Lower leg skin (tissue), 4 donors: ENCODE measurements at regions not wholly inside any gene's neighbourhood (a gene's known extent, or its start where the extent isn't known, plus 50 kb on each side); places are given as distances from the start of the nearest gene placed in this dataset.

ENCODE experiments used
- DNase-seq, 2 donors: peaks; one replicate each; pipeline ENCODE4 v3.0.0-alpha.2; 2019; ENCODE audit warnings: low spot score in 2 of 2
- H3K4me3 ChIP-seq: fragments of 200-600 bp; sonication (generic); 2 replicates; pipeline ENCODE4 v1.5.1; 2017; ENCODE audit warnings: mild to moderate bottlenecking, low read depth; ENCODE audit not compliant: poor library complexity, severe bottlenecking
- CTCF ChIP-seq, 3 donors: fragments of 450-650 bp; IDR thresholded peaks; one replicate each; pipeline ENCODE4 v1.5.1; 2016; ENCODE audit warnings: antibody characterized with exemption in 3 of 3, mild to moderate bottlenecking in 3 of 3, moderate library complexity in 2 of 3
- POLR2A ChIP-seq, 2 donors: fragments of 450-650 bp; IDR thresholded peaks; one replicate each; pipeline ENCODE4 v1.6.1; 2016 to 2017; ENCODE audit warnings: antibody characterized with exemption in 2 of 2, mild to moderate bottlenecking in 1 of 2, moderate library complexity in 1 of 2
- WGBS, 2 donors: methylation state at CpG; one replicate each; pipeline ENCODE4 v1.1.5; 2018; 5-methylcytosine and 5-hydroxymethylcytosine counted together
- intact Hi-C: fragments of 100-400 bp; cut with DNase I; formaldehyde crosslinking; loops from one replicate; pipeline ENCODE4 v1.15.0; 2023; ENCODE audit warnings: low total_unique reads

DNA sequence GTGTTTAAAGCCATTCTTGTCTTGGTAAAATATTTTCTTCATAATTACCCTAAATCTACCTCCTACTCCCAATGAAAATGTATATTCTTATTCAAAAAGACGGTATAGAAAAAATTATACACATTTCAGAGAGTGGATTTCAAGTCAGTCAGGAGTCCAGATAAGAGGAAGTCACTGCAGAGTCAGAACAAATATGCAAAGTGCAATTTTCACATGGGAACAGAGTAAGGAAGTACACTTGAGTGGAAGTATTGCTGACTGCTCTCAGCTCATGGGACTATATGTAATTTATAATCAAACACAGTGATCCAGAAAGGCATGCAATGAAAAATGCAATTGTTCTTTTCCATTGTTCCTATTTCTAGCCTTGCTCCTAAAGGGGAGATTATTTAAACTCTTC lies 1128.0 kb downstream of the AACS start:
- DNase-seq: no peak
- WGBS, 2 donors: 74 to 75% methylated on average over 1 of the region's 1 CpG
- no peak for TF ChIP-seq POLR2A (IDR thresholded peaks at IDR 0.05)
- TF ChIP-seq CTCF (IDR thresholded peaks at IDR 0.05): no peak
- H3K4me3 ChIP-seq: no peak overlapping the region
- intact Hi-C loops: no loop called here

DNA sequence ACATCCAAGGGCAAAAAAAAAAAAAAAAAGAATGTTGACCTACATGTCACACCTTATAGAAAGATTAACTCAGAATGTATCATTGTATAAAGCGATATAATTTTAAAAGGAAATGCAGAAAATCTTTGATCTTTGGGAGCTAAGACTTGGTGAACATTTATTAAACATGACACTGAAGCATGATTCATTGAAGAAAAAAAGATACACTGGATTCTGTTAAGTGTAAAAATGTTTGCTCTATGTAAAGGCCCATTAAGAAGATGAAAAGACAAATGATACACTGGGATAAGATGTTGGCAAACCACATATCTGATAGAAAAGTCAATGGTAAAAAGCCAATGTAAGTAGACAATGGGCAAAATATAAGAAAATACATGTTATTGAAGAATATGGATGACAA lies 1131.0 kb downstream of the AACS start:
- intact Hi-C loops: no loop called here
- TF ChIP-seq POLR2A (IDR thresholded peaks at IDR 0.05) (no peak), CTCF (IDR thresholded peaks at IDR 0.05) (no peak)
- no peak for DNase-seq
- H3K4me3 ChIP-seq: no peak overlapping the region
- 74 to 93% methylated on average over 1 of the region's 1 CpG for WGBS, 2 donors

- TF ChIP-seq POLR2A (IDR thresholded peaks at IDR 0.05) (no peak), CTCF (IDR thresholded peaks at IDR 0.05) (no peak)
- intact Hi-C loops: no loop called here
- DNase-seq: no peak
- WGBS, 2 donors: 76 to 86% methylated on average over 1 of the region's 1 CpG
- H3K4me3 ChIP-seq: no peak overlapping the region
Observed at GRCh38 chr12:126198516-126198915, 1133.3 kb downstream of the AACS start.

DNA sequence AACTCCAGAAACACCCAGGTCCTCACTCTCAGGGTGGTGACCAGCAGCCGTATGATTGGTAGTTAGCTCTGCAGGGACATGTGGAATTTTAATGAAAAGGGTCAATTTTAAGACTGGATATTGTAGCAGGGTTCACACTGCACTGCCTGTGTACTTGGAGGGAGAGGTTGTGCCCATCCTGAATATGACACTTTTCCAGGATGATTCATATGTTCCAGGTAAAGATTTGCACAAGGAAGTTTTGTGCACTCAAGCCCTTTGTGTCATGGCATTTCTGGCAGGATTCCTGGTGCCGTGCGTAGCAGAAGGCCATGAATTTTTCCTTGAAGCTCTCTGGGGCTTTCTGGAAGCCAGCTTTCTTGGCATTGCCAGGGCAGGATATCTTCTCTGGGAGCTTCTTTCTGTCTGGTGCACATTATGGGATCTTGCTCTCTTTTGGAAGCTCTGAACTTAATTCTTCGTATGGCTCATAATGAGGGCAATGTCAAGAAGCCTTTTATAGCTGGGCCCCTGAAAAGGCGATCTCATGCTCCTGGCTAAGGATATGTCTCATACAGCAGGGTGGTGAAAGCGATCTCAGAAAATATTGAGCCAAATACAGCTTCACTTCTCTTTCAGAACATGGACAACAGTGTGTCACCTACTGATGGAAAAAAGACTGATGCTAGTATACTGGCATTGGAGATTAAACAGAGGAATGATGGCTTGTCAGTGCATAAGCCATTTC lies 1133.9 kb downstream of the AACS start:
- no peak for DNase-seq
- intact Hi-C loops: no loop called here
- 59 to 60% methylated on average over 6 of the region's 6 CpGs for WGBS, 2 donors
- TF ChIP-seq POLR2A (IDR thresholded peaks at IDR 0.05): no peak
- TF ChIP-seq CTCF (IDR thresholded peaks at IDR 0.05): no peak
- no peak overlapping the region for H3K4me3 ChIP-seq

DNA sequence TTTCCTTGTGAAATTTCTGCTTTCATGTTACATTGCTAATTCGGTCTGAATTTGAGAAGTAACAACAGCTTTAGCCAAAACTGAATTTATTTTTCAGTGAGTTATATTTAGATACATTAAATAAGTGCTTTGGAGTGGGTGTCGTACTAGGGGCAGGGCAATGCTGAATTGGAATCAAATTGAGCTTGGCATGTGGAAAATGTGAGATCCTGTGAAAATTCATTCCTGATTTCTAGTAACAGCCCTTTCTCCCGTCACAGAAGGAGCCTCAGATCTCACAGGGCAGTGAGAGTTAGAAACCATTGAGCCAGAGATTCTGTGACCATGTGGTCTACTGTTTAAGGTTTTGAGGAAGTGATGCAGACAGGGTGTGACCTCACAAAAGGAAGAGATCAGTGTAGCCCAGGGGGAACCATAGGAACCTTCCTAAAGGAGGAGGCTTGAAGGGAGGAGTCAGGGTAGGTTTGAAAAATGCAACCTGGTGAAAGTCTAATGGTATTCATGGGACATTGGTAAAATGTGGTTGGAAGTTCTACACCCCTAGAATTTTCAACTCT lies 1136.8 kb downstream of the AACS start:
- WGBS, 2 donors: 50 to 54% methylated on average over 3 of the region's 3 CpGs
- no peak overlapping the region for H3K4me3 ChIP-seq
- intact Hi-C loops: no loop called here
- DNase-seq: no peak
- TF ChIP-seq POLR2A (IDR thresholded peaks at IDR 0.05) (no peak), CTCF (IDR thresholded peaks at IDR 0.05) (no peak)

- WGBS, 2 donors: 59 to 65% methylated on average over 3 of the region's 3 CpGs
- DNase-seq: no peak
- no peak for TF ChIP-seq POLR2A (IDR thresholded peaks at IDR 0.05)
- no peak for TF ChIP-seq CTCF (IDR thresholded peaks at IDR 0.05)
- intact Hi-C loops: no loop called here
- H3K4me3 ChIP-seq: no peak overlapping the region
Observed at GRCh38 chr12:126204326-126204725, 1139.1 kb downstream of the AACS start.
